ENCODE measurements at regions not wholly inside any gene's neighbourhood (a gene's known extent, or its start where the extent isn't known, plus 50 kb on each side); places are given as distances from the start of the nearest gene placed in this dataset.

DNA sequence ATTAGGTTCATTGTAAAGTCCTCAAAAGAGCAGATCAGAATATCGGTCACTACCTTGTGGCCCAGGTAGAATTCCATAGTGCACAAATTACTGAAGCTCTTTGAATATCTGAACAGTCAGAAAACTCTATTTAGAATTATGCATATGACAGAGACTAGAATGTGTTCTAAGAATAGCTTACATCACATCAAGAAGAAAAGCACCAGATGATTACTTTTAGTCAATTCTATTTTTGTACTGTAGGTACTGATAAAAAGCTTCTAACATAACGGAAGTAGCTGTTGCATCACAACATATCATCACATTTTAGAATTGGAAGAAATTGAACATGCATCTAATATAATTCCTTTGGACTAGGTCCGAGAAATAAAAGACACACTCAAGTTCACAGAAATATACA lies 946.6 kb upstream of the ARRDC3 start:
- no peak for TF ChIP-seq EP300 (IDR thresholded peaks at IDR 0.05)
- TF ChIP-seq, protein P1, sequence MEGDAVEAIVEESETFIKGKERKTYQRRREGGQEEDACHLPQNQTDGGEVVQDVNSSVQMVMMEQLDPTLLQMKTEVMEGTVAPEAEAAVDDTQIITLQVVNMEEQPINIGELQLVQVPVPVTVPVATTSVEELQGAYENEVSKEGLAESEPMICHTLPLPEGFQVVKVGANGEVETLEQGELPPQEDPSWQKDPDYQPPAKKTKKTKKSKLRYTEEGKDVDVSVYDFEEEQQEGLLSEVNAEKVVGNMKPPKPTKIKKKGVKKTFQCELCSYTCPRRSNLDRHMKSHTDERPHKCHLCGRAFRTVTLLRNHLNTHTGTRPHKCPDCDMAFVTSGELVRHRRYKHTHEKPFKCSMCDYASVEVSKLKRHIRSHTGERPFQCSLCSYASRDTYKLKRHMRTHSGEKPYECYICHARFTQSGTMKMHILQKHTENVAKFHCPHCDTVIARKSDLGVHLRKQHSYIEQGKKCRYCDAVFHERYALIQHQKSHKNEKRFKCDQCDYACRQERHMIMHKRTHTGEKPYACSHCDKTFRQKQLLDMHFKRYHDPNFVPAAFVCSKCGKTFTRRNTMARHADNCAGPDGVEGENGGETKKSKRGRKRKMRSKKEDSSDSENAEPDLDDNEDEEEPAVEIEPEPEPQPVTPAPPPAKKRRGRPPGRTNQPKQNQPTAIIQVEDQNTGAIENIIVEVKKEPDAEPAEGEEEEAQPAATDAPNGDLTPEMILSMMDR (IDR thresholded peaks at IDR 0.05), result no peak
